Suprapubic skin (tissue), 4 donors: ENCODE measurements at regions not wholly inside any gene's neighbourhood (a gene's known extent, or its start where the extent isn't known, plus 50 kb on each side); places are given as distances from the start of the nearest gene placed in this dataset.

Experiments
- EP300 ChIP-seq: sonication (generic); formaldehyde crosslinking; IDR thresholded peaks from one replicate; pipeline ENCODE4 v1.6.1; 2017; ENCODE audit warnings: antibody characterized with exemption
- POLR2A ChIP-seq, 2 donors: fragments of 450-650 bp; IDR thresholded peaks; one replicate each; pipeline ENCODE4 v1.6.1; 2017; ENCODE audit warnings: antibody characterized with exemption in 2 of 2, mild to moderate bottlenecking in 2 of 2, moderate library complexity in 2 of 2
- POLR2AphosphoS5 ChIP-seq, 3 donors: sonication (generic); formaldehyde crosslinking; IDR thresholded peaks; one replicate each; pipeline ENCODE4 v1.6.1; 2017; ENCODE audit warnings: antibody characterized with exemption in 3 of 3
- TF ChIP-seq, protein P1 (sequence below), 2 donors: fragments of 200-600 bp in 1 of 2; fragments of 450-650 bp in 1 of 2; sonication (generic) in 1 of 2; IDR thresholded peaks; one replicate each; pipeline ENCODE4 v1.5.1; 2016 to 2019; ENCODE audit warnings: antibody characterized with exemption in 2 of 2, mild to moderate bottlenecking in 1 of 2, moderate library complexity in 1 of 2

GRCh38 chr21:38741950-38742256 is 63.8 kb upstream of the ETS2 start:
- TF ChIP-seq, protein P1, sequence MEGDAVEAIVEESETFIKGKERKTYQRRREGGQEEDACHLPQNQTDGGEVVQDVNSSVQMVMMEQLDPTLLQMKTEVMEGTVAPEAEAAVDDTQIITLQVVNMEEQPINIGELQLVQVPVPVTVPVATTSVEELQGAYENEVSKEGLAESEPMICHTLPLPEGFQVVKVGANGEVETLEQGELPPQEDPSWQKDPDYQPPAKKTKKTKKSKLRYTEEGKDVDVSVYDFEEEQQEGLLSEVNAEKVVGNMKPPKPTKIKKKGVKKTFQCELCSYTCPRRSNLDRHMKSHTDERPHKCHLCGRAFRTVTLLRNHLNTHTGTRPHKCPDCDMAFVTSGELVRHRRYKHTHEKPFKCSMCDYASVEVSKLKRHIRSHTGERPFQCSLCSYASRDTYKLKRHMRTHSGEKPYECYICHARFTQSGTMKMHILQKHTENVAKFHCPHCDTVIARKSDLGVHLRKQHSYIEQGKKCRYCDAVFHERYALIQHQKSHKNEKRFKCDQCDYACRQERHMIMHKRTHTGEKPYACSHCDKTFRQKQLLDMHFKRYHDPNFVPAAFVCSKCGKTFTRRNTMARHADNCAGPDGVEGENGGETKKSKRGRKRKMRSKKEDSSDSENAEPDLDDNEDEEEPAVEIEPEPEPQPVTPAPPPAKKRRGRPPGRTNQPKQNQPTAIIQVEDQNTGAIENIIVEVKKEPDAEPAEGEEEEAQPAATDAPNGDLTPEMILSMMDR (IDR thresholded peaks at IDR 0.05), result no peak
- TF ChIP-seq POLR2A (IDR thresholded peaks at IDR 0.05), result no peak
- no peak for TF ChIP-seq EP300
- TF ChIP-seq POLR2AphosphoS5 (IDR thresholded peaks at IDR 0.05), result no peak
